Right kidney (tissue), 1 donor: ENCODE measurements at regions not wholly inside any gene's neighbourhood (a gene's known extent, or its start where the extent isn't known, plus 50 kb on each side); places are given as distances from the start of the nearest gene placed in this dataset.

Source experiments
- DNase-seq: peaks from one replicate; pipeline ENCODE4 v3.0.0-alpha.2; 2016

DNA sequence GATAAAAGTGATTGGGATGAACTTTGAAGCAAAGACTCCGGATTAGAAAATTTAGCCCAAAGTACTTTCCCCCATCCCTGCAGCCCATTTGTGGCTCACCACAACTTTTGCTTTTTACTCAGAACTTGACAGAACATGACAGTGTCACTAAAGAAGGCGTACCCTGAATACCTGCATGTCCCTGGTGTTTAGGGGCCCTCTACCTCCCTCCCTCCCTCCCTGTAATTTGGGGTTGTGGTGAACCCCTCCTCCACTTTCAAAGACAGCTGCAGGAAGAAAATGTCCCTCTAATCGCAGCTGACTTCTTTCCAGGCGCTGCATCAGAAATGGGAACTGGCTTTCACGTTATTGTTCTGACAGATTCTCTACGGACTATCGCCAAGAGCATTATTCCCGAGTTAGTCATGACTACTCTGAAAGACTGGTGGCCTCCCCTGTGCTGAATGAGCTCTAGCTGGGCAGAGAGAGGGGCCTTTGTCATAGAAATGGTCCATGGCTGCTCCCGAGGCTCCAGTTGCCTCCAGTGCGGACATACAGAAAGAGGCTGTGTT, 93.2 kb upstream of the ARHGEF3 start:
- DNase-seq = no peak

DNA sequence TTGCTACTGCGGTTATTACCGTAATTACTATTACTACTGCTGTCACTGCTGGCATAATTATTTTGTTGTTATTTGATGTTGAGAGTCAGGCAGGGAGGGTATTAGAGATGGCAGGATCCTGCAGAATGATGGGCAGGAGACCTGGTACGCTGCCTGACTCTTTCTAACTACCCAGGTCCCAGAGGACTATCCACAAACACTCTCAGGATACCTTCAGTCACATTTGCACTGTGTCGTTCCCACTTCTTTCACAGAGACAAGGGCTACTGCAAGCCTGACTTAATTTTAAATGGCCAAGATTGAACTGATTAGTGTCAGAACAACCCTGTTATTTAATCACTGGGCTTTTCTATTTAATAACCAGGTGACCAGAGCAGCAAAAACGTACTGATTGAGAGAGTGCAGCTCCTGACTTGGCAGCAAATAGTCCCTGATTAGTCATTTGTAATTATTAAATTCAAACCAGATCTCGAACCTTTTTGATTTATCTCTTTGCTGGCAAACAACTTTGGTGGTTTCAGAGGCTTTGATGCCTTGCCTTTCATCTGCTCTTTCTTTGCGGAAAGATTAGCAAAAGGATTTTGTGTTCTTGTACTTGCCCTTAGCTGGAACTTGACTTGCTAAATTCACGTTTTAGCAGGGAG, 88.8 kb upstream of the ARHGEF3 start:
- no peak for DNase-seq

DNA sequence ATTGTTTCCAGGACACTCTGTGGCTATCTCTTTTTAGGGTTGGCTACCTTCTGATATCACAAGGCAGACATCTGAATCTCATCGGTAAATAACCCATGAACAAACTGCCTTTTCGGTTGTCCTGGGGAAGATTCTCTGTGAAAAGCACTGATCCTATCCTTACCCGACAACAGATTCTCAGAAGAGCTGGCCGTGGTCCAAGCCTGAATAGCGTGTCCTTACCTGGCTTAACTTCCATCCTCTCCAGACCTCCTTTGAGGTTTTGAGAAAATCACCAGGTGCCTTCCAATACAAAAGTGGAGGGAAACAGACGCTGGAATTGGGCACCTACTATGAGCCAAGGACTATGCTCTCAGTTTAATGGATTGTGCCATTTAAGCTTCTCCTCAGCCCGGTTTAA, 87.4 kb upstream of the ARHGEF3 start:
- no peak for DNase-seq

DNA sequence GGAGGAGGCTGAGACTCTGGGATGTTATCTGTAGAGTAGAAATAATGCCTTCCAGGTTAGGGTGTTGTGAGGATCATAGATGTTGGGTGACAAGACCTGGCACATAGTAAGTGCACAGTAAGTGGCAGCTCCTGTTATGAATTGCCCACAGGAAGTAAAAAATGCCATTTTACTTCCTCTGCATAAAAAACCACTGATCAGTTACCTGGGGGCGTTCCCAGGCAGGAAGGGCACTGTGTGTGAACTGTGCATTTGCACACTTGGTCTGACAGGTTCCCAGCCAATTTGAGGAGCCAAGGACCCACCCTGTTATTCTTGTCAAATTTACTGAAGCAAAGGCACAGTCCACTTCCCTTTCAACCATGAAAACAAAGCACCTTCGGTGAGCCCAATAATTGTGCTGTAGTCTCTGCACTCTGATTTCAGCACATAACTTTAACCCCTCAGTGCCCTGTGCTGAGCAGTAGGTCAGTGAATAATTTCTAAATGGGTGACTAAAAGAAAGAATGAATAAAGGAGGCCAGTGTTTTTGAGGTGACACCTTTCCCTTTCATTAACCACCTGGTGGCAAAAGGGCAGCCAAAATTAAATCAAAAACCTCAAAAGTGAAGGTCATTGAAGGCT, 85.8 kb upstream of the ARHGEF3 start:
- DNase-seq = no peak

DNA sequence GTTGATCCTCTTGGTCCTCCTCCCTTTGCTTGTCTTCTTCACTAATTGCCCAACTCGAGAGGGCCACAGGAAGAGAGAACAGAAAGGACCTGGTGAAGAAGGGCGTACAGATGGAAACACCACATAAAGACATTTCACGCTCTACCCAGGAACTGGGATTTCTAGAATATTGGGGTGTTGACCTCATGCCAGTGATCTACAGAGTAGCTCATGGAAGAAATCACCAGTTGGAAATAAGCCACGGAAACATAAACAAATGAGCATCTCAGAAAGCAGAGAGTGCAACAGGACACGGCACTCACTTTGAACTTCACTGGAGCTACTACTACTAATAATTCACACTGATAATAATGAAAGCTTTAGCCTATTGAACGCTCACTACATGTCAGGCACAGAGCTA, 84.6 kb upstream of the ARHGEF3 start:
- no peak for DNase-seq

DNA sequence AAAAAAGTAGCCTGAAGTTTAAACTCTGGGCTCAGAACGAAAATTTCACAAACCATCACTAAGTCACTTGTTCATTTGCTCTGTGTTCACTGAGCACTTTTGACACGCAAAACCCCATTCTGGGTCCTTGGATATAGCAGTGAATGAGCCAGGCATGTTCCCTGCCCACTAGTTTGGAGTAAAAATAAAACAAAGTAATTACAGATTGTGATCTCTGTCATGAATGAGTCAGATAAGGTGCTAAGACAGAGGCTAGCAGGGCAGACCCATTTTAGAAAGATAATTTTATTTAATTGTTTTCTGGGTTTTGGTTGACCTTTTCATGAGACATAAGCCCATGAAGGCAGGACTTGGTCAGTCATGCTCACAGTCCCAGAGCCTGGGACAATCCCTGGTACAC, 84.1 kb upstream of the ARHGEF3 start:
- no peak for DNase-seq

DNA sequence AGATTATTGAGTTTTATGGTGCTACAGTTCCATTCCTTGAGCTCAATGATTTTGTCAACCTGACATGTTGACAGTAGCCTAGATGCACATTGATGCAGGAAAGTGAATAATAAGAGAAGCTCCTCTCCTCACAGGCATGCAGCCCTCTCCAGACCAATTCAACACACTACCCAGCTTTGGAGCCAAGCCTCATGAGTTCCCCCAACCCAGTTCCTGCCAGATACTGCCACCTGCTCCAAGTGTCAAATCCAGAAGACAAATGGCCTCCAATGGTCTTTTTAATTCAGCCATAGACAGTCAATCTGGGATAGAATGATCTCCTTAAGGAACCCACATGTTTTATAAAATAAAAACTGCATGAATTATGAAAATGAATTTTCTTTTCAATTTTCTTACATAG, 83.7 kb upstream of the ARHGEF3 start:
- DNase-seq = no peak

DNA sequence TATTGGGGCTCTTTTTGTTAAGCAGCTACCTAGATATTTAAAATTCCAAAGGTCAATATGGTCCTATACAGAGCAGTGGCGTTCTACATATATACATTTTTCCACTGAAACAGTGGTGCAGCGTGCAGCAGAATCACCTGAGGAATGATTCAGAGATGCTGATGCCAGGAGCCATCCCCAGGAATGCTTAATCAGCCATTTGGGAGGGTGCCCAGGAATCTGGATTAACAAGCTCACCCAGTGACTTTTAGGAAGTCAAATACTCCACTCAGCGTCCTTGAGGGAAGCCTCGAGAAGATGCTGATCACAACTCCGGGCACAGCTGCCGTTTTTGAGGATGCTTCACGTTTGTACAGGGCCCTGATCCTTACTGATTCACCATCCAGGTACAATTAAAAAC, 82.6 kb upstream of the ARHGEF3 start:
- no peak for DNase-seq

DNA sequence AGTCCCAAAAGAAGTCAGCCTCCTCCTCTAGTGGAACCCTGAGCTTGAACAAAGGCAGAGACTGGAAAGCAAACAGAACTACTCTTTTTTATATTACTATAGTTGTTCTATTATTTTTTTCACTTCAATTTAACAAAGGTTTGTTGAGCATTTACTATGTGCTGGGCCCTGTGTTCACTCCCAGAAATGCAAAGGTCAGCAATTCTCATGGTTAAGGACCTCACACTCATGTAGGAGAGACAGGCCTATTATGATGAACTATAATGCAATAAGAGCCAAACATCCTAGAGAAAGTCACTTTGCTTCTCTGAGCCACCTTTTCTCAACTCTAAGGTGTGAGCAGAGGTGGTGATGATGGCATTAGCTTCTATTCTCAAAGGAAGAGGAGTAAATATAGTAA, 82.1 kb upstream of the ARHGEF3 start:
- DNase-seq = no peak

DNA sequence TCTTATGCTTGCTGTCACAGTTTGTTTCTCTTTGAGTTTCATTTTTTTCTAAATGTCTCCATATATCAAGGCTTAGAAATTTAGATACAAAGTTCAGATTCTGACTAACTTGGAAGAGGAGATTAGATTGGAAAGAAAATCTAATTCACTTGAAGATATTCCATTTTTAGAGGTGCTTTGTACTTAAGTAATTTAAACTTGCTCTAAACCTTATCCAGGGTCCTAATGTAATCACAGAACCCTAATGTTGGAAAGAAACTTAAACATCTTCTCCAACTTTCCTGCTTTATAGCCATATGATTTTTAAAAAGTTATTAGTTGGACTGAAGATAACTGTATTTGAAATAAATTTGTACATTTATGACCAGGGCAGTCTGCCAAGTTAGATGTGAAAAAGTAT, 81.1 kb upstream of the ARHGEF3 start:
- DNase-seq = no peak

DNA sequence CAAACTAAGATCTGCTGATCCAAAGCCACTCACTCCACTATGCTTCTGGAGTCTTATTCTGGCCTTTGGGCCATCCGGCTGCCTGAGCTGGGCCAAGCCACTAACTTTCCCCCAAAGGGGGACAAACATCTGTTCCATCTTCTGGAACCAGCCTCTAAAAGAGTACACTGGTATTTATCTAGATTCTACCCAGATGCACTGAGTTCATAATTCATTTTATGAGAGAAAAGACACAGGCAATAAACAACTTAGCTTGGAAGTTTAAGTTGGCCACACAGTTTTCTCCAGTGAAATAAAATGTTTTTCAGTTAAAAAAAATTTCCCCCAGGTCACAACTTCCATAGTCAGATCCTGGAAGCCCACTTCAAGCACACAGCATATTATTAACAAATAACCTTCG, 80.1 kb upstream of the ARHGEF3 start:
- DNase-seq = no peak

DNA sequence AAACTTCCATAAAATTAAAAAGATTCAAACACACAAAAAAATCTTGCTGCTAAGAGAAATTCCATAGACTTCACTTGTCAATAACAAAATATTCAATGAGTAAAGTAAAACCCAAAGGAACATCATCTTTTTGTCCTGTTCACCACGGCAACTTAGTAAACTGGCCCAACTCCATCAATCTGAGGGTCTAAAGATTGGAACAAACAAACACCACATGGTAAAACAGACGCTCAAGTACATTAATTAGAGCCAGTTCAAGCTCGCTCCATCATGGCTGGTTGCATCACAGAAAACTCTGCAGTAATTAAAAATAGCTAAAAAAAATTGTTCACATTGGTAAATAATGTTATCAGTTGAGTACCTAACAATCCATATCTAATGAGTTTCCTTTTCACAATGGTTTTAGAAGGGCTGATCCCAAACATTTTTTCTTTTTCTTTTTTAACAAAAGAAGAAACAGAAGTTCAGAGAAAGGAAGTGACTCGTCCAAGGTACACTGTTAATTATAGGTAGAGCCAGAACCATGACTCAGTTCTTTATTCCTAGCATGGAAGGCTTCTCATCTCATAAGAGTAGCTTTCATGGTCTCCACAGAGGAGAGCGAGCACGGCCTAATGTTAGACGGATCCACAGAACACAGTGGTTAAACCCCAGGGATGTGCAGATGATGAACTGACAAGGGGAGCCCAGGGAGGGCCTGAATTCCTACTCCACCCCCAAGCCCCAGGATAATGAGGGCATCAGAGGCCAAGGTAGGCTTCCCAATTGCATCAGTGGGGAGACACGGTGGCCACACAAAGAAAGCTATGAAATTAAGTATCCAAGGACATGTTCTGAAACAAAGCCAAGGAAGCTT, 79.2 kb upstream of the ARHGEF3 start:
- DNase-seq = no peak

DNA sequence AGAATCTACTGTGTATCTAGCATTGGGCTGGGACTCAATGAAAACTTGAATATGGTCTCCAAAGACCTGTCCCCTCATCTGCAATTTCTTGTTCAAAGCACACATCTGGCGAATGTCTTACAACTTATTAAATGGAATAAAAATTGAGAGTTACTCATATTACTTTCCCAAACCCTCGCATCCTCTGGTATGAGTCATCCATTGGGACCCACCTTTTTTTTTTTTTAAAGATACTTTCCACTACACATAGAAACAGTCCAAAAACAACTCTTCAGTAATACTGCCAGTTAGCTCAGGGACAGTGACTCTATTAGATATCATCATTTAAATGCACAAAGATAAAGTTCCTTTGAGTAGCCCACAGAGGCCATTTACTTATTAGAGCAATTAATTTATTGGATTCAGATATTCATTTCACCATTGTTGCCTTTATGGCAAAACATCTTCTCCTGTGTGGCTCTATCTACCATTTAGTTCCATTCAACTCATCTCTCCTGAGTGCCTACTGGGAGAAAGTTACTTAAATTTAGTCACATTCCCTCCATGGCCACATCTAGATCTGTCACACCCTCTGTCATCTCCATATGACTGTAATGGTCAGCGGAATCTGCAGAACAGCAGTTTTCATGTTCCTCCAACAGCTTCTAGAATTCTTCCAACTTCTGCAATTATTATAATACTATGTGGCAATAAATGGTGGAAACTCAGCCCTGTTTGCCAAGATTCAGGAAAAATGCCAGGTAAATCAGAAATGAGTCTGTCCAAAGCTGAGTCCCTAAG, 77.9 kb upstream of the ARHGEF3 start:
- no peak for DNase-seq

DNA sequence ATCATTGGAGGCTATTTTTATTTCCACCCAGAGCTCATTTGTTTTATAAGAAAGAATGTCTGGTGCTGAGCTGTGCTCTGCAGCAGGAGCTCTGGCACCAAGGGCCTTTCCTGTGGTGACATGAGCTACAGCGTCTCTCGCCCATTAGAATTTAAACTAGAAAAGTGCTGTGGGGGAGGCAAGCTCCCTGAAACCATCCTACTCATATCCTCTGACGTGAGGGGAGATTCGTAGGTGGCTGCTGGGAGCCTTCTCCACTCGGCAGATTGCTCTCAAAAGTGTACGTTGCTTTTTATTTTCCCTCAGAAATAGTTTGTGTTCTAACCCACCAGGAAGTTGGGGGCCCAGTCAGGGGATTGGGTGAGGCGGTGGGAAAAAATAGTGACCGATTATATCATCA, 76.3 kb upstream of the ARHGEF3 start:
- DNase-seq = peak; percentile 33

DNA sequence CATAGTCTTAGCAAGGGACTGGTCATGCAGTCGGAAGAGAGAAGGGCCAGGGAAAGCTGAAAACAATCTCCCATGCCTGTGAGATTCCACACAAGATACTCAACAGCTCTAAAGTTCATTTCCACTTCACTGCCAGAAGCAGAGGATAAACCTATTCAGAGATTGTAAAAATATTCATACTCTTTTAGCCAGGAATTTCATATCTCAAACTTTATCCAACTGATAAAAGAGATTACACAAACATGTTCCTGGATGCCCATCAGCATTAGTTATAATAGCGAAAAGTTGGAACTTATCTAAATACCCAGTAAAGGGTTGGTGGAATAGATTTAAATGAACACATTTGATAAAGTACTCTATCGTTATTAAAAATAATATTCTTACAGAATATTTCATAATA, 75.2 kb upstream of the ARHGEF3 start:
- DNase-seq = no peak

DNA sequence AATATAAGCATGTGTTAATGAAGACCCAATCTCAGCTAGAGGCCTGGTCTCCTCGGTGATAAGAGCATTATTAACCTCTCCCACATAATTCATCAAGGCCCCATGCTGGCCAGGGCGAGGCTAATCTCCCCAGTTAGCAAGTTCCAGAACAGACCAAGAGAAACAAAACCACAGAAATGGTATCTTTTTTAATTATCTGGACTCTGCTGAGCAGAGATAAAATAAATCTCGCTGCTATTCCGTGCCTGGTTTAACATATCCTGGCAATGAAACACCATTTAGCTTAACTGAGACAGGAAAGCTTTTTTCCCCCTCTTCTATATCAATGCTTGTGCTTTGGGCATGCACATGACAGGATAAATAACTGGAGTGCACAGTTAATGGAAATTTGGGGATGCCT, 72.5 kb upstream of the ARHGEF3 start:
- DNase-seq = no peak

DNA sequence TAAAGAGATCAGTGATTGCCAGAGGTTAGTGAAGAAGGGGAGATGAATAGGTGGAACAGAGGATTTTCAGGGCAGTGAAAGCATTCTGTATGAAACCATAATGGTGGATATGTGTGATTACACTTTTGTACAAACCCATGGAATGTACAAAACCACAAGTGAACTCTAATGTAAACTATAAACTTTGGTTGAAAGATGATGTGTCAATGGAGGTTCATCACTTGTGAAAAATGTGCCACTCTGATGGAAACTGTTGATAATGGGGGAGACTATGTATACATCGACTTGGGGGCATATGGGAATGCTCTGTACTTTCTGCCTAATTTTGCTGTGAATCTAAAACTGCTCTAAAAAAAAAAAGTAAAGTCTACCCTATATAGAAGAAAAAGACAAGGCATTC, 68.7 kb upstream of the ARHGEF3 start:
- no peak for DNase-seq

DNA sequence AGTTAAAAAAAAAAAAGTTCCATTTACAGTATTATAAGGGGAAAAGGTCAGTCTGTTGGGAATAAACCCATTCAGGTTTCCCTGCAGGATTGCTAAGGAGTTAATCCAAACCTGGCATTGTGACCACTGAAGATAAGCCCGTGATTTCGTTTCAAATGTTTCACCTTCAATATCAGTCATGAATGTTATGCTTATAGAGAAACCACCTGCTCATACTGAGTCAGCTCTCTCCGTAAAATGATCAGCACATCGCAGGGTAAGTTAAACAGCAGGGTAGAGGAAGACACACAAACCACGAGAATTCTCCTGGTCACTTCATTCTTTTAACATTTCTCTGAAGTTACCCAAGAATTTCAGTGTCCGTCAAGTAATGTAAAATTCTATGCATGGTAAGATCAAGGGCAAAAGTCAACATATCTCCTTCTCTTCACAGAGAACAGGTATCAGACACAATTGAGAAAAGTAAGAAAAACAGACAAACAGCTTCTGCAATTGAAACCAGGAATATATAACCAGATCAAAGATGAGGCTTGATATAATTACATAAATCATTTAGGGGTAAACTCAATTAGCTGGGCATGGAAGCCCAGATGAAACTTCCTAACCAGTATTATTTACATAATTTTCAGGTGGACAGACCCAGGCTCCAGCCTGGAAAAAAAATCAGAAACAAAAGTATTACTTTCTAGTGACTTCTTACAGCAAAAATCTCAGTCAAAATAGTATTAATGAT, 67.6 kb upstream of the ARHGEF3 start:
- no peak for DNase-seq

DNA sequence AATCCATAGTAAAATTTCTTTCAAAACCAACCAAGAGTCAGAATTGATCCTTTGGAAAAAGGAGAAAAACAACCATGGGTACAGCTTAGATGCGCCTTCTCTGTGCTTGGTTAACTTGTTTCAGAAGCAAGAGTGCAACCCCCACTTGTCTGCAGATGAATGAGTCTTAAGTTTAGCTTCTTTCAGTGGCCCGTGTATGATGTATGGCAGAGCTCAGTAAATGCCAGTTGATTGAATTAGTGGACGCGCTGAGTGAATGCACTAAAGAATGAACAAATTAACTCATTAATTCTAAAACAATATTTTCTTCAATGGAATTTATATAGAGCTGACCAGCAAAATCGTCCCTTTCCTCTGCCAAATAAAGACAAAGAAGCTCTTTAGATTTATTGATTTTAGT, 67.0 kb upstream of the ARHGEF3 start:
- DNase-seq = no peak

DNA sequence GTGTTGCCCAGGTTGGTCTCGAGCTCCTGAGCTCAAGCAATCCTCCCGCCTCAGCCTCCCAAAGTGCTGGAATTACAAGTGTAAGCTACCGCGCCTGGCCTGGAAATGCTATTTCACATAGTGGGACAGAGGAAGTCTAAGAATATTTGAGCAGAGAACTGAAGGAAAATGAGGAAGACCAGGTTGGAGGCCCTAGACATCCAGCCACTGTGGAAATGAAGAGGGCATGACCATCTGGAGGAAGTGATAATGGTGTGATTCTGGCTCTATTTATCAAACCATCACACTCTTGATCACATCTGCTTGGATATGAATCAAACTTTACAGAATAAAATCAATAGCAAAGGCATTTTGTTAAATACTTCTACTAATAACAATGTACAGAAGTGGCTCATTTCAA, 65.9 kb upstream of the ARHGEF3 start:
- no peak for DNase-seq

DNA sequence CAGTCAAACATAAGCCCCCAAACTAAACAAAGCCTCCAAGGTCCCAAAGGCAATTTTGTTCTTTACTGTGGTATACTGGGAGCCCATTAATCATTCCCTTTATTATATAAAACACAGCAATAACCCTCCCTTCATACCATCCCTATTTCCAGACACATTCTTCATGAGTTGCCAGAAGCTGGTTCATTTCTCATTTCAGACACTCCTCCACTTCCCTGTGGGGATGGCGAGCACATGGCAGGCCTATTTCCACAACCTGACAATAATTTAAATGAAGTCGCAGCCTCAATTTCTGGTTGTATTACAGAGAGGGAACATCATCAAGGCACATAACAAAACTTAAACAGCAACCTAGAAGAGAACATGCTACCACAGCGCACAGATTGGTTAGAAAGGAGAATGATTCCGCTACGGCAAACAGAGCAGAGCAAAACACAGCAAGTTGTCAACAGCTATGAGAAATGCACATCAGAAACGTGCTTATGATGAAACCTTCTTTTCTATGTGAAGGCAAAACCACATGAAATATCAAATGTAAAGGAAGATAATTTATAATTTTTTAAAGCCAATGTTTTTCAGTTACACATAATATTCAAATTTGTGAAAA, 63.3 kb upstream of the ARHGEF3 start:
- no peak for DNase-seq

DNA sequence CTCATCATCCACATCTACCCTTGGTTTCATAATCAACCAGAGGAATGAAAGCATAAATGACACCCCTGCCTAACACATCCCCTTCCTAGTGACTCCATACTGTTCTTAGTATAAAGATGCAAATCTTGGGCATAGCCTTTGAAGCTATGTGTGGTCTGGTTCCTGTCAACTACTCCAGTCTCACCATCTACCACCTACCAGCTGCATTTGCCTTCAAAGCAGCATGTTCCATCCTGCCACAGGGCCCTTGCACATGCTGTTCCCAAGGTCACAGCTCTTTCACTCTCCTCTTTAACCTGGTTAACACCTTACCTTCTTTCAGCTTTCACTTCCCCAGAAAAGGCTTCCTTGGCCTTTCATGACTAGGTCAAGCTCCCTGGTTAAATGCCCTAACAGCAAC, 62.3 kb upstream of the ARHGEF3 start:
- DNase-seq = no peak
